Transverse colon (tissue), 4 donors: ENCODE measurements at regions not wholly inside any gene's neighbourhood (a gene's known extent, or its start where the extent isn't known, plus 50 kb on each side); places are given as distances from the start of the nearest gene placed in this dataset.

Experiments used
- DNase-seq: peaks from one replicate; pipeline ENCODE4 v3.0.0-alpha.2; 2019
- H3K27ac ChIP-seq, 4 donors: fragments of 200-600 bp; sonication (generic); 2 replicates each; pipeline ENCODE4 v1.5.1; 2016 to 2018; ENCODE audit warnings: inconsistent platforms in 4 of 4
- H3K27me3 ChIP-seq: fragments of 200-600 bp; sonication (generic); 2 replicates; pipeline ENCODE4 v1.5.1; 2017; ENCODE audit warnings: inconsistent platforms
- H3K36me3 ChIP-seq, 4 donors: fragments of 200-600 bp; sonication (generic); 2 replicates each; pipeline ENCODE4 v1.5.1; 2017 to 2019; ENCODE audit warnings: inconsistent platforms in 4 of 4
- H3K4me1 ChIP-seq, 4 donors: fragments of 200-600 bp; sonication (generic); 2 replicates each; pipeline ENCODE4 v1.5.1; 2017 to 2020; ENCODE audit warnings: inconsistent platforms in 4 of 4
- H3K4me3 ChIP-seq, 4 donors: fragments of 200-600 bp; sonication (generic); 1 replicate in 1 of 4; 2 replicates in 3 of 4; pipeline versions ENCODE4 v1.5.1 to v1.6.1; 2017 to 2019; ENCODE audit warnings: inconsistent platforms in 4 of 4
- H3K9me3 ChIP-seq, 2 donors: fragments of 200-600 bp; sonication (generic); 2 replicates each; pipeline ENCODE4 v1.5.1; 2017 to 2019; ENCODE audit warnings: inconsistent platforms in 2 of 2
- EP300 ChIP-seq: sonication (generic); formaldehyde crosslinking; IDR thresholded peaks from one replicate; pipeline ENCODE4 v1.6.1; 2017; ENCODE audit warnings: antibody characterized with exemption, low read depth
- POLR2A ChIP-seq: fragments of 450-650 bp; IDR thresholded peaks from one replicate; pipeline ENCODE4 v1.6.1; 2016; ENCODE audit warnings: antibody characterized with exemption, mild to moderate bottlenecking, moderate library complexity
- POLR2AphosphoS5 ChIP-seq, 3 donors: sonication (generic); formaldehyde crosslinking; IDR thresholded peaks; one replicate each; pipeline ENCODE4 v1.6.1; 2016; ENCODE audit warnings: antibody characterized with exemption in 3 of 3
- WGBS, 2 donors: methylation state at CpG; one replicate each; pipeline ENCODE4 v1.1.5; 2018; ENCODE audit warnings: low coverage in 1 of 2; 5-methylcytosine and 5-hydroxymethylcytosine counted together
- in situ Hi-C, 4 donors: fragments of 200-750 bp; cut with MboI; loops; one replicate each; pipeline versions ENCODE4 v1.15.0 to v1.15.1; 2017; ENCODE audit warnings: low sequenced_read_pairs in 3 of 4, low pct_ligation_motif_present in 1 of 4, low pct_unique_long_range_greater_than_20kb in 1 of 4
- intact Hi-C: fragments of 100-400 bp; cut with DNase I; formaldehyde crosslinking; loops from one replicate; pipeline ENCODE4 v1.15.1; 2023; ENCODE audit warnings: low total_unique reads
- TF ChIP-seq, protein P1 (sequence below), 5 experiments: fragments of 200-600 bp in 3 of 5; fragments of 450-650 bp in 2 of 5; sonication (generic) in 3 of 5; IDR thresholded peaks; 1 replicate in 2 of 5; 2 replicates in 3 of 5; pipeline ENCODE4 v1.5.1; 2016 to 2017; ENCODE audit warnings: antibody characterized with exemption in 5 of 5, inconsistent platforms in 3 of 5, mild to moderate bottlenecking in 2 of 5, moderate library complexity in 1 of 5

DNA sequence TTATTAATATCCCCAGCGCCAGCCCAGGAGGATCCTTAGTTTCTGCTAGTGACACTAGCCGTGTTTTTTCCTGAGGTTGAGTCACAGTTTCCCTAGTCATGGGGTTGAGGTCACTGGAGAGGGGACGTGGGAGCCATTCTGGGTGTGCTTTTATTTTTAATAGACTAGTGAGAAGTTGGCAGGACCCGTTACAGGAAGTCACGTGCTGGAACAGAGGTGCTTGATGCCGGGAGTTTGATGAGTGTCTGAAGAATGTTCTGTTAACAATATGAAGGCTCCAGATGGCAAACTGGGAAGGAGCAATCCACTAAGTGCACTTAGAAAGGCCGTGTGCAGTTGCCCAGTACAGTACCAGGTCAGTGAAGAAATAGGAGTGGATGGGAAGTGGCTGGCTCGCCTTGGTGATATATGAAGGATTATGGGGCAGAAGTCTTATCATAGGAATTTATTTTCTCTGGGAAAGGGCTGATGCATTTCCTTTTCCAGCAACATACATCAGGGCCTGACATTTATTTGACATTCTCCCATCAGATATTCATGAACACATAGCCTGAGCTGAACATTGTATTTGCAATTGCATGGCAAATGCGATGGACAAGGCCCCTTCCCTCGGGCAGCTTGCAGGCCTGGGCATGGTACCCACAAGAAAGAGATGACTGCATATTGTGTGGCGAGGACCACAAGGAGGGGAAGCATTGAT, 291.8 kb downstream of the FBXW7 start:
- intact Hi-C loops (no loop called here), in situ Hi-C loops (no loop called here)
- H3K4me3 ChIP-seq, result no peak overlapping the region
- no peaks in the 10 kb centered on the region for H3K4me1 ChIP-seq
- H3K36me3 ChIP-seq, result no peaks in the 10 kb centered on the region
- WGBS, 2 donors, result 64 to 68% methylated on average over 5 to 11 of the region's 11 CpGs
- DNase-seq, result no peak
- no peak overlapping the region for H3K27ac ChIP-seq
- TF ChIP-seq POLR2AphosphoS5 (IDR thresholded peaks at IDR 0.05), result no peak
- TF ChIP-seq, protein P1, sequence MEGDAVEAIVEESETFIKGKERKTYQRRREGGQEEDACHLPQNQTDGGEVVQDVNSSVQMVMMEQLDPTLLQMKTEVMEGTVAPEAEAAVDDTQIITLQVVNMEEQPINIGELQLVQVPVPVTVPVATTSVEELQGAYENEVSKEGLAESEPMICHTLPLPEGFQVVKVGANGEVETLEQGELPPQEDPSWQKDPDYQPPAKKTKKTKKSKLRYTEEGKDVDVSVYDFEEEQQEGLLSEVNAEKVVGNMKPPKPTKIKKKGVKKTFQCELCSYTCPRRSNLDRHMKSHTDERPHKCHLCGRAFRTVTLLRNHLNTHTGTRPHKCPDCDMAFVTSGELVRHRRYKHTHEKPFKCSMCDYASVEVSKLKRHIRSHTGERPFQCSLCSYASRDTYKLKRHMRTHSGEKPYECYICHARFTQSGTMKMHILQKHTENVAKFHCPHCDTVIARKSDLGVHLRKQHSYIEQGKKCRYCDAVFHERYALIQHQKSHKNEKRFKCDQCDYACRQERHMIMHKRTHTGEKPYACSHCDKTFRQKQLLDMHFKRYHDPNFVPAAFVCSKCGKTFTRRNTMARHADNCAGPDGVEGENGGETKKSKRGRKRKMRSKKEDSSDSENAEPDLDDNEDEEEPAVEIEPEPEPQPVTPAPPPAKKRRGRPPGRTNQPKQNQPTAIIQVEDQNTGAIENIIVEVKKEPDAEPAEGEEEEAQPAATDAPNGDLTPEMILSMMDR (IDR thresholded peaks at IDR 0.05), result no peak
- no peak for TF ChIP-seq POLR2A
- no peak for TF ChIP-seq EP300
- no peaks in the 10 kb centered on the region for H3K9me3 ChIP-seq
- no peaks in the 10 kb centered on the region for H3K27me3 ChIP-seq

DNA sequence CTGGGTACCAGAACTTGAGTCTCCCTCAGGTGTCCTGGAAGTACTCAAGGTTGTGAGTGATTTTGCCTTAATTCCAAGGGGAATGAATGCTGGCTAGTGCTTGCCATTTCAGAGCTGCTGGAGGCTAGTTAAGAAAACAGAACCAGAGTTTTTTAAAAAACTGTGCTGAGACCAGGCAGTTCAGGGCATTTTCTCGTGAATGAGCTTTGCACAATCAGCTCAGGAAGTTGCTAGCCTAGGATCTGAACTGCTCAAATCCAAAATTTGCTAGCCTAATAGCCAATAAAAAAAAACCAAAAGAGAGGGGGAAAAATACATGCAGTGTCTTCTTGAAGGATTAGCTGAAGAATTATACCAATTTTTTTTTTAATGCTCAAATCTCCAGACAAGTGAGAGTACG, 292.7 kb downstream of the FBXW7 start:
- no peaks in the 10 kb centered on the region for H3K27me3 ChIP-seq
- TF ChIP-seq POLR2A (no peak), EP300 (no peak), POLR2AphosphoS5 (IDR thresholded peaks at IDR 0.05) (no peak)
- TF ChIP-seq, protein P1 (IDR thresholded peaks at IDR 0.05), result no peak
- in situ Hi-C loops, result no loop called here
- DNase-seq, result no peak
- no peaks in the 10 kb centered on the region for H3K36me3 ChIP-seq
- H3K4me1 ChIP-seq, result no peaks in the 10 kb centered on the region
- H3K4me3 ChIP-seq, result no peak overlapping the region
- WGBS, 2 donors, result 64 to 66% methylated on average over 2 of the region's 2 CpGs
- H3K9me3 ChIP-seq, result no peaks in the 10 kb centered on the region
- intact Hi-C loops, result no loop called here
- no peak overlapping the region for H3K27ac ChIP-seq

DNA sequence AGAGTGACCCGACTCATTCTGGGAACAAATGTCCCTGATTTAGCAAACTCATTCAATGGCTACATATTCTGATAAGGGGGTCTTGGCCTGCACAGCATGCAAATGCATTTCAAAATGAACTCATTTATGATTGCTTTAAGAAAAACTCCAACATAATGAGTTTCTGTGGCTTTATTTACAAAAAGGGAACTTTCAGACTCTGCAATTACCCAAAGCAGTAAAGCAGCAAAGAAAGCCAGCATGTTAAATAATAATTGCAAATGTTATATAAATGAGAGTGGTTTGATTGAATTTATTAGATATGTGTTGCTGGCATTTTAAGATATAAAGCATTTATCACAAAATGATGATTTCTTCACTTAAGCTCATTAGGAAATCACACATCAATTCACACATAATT, 295.7 kb downstream of the FBXW7 start:
- H3K4me3 ChIP-seq, result no peak overlapping the region
- no peaks in the 10 kb centered on the region for H3K36me3 ChIP-seq
- intact Hi-C loops (no loop called here), in situ Hi-C loops (no loop called here)
- WGBS, 2 donors, result 89% methylated on average over 1 of the region's 1 CpG; no CpG with 5 or more reads in 1 of the 2 donors
- H3K4me1 ChIP-seq, result no peaks in the 10 kb centered on the region
- TF ChIP-seq POLR2AphosphoS5 (IDR thresholded peaks at IDR 0.05) (no peak), POLR2A (no peak), EP300 (no peak)
- TF ChIP-seq, protein P1 (IDR thresholded peaks at IDR 0.05), result no peak
- H3K27ac ChIP-seq, result no peak overlapping the region
- H3K9me3 ChIP-seq, result no peaks in the 10 kb centered on the region
- DNase-seq, result no peak
- H3K27me3 ChIP-seq, result no peaks in the 10 kb centered on the region

DNA sequence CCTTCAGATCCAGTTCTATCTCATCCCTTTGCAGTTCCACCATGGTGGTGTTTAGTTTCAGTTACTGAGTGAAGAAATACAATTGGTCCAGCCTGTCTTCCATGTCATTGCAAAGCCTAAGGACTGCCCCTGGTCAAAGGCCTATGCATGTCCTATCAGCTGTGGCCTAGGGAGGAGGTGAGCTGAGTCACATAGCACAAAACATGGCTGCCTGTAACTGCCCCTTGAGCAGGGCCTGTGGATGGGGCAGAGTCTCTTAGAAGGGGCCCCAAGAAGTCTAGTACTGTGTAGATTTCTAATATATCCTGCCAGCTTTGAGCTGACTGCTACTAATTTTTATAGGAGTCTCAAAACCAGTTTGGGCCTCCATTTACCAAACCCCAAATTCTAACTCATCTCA, 296.7 kb downstream of the FBXW7 start:
- H3K36me3 ChIP-seq, result no peaks in the 10 kb centered on the region
- TF ChIP-seq EP300 (no peak), POLR2AphosphoS5 (IDR thresholded peaks at IDR 0.05) (no peak), POLR2A (no peak)
- TF ChIP-seq, protein P1 (IDR thresholded peaks at IDR 0.05), result no peak
- H3K9me3 ChIP-seq, result no peaks in the 10 kb centered on the region
- H3K27me3 ChIP-seq, result no peaks in the 10 kb centered on the region
- in situ Hi-C loops (no loop called here), intact Hi-C loops (no loop called here)
- DNase-seq, result no peak
- H3K4me1 ChIP-seq, result no peaks in the 10 kb centered on the region
- no peak overlapping the region for H3K4me3 ChIP-seq
- H3K27ac ChIP-seq, result no peak overlapping the region
